OCI-LY1 (cell line): ENCODE measurements at regions not wholly inside any gene's neighbourhood (a gene's known extent, or its start where the extent isn't known, plus 50 kb on each side); places are given as distances from the start of the nearest gene placed in this dataset.

Experiments used
- H2AFZ ChIP-seq: fragments of 200-600 bp; sonication (generic), shearing (Covaris generic); 2 replicates; pipeline ENCODE4 v1.6.0; 2014; ENCODE audit warnings: antibody characterized with exemption, mild to moderate bottlenecking, low read length
- H3F3A ChIP-seq: fragments of 200-600 bp; sonication (generic), shearing (Covaris generic); 2 replicates; pipeline ENCODE4 v1.6.0; 2014; ENCODE audit warnings: mild to moderate bottlenecking, antibody characterized with exemption, low read length, moderate library complexity; ENCODE audit not compliant: insufficient read depth
- H3K27ac ChIP-seq: fragments of 200-600 bp; sonication (generic); 2 replicates; pipeline ENCODE4 v1.5.1; 2014; ENCODE audit warnings: low read length, mixed run types, mild to moderate bottlenecking, low read depth; ENCODE audit not compliant: poor library complexity, severe bottlenecking
- H3K27me3 ChIP-seq: fragments of 200-600 bp; sonication (generic); 2 replicates; pipeline ENCODE4 v1.6.0; 2014; ENCODE audit warnings: antibody characterized with exemption, mild to moderate bottlenecking, low read length, moderate library complexity; ENCODE audit not compliant: insufficient read depth
- H3K36me3 ChIP-seq: fragments of 200-600 bp; sonication (generic); 2 replicates; pipeline ENCODE4 v1.6.1; 2014; ENCODE audit warnings: mild to moderate bottlenecking, antibody characterized with exemption, low read length, moderate library complexity, mixed read lengths; ENCODE audit not compliant: insufficient read depth
- H3K4me1 ChIP-seq: fragments of 200-600 bp; sonication (generic); 2 replicates; pipeline ENCODE4 v1.5.1; 2014; ENCODE audit warnings: mild to moderate bottlenecking, low read length, moderate library complexity; ENCODE audit not compliant: insufficient read depth, severe bottlenecking
- H3K4me2 ChIP-seq: fragments of 200-600 bp; sonication (generic), shearing (Covaris generic); 2 replicates; pipeline ENCODE4 v1.6.1; 2014; ENCODE audit warnings: low read length
- H3K4me3 ChIP-seq: fragments of 200-600 bp; sonication (generic); 2 replicates; pipeline ENCODE4 v1.5.1; 2014; ENCODE audit warnings: low read length, low read depth, mild to moderate bottlenecking, mixed read lengths; ENCODE audit not compliant: poor library complexity, severe bottlenecking
- H3K79me2 ChIP-seq: fragments of 200-600 bp; shearing (Covaris generic); 2 replicates; pipeline ENCODE4 v1.6.1; 2016; ENCODE audit warnings: mixed run types, low read length, mixed read lengths; ENCODE audit not compliant: insufficient read depth
- H3K9ac ChIP-seq: fragments of 200-600 bp; sonication (generic), shearing (Covaris generic); 2 replicates; pipeline ENCODE4 v1.6.1; 2014; ENCODE audit warnings: mild to moderate bottlenecking, low read length, mixed read lengths
- H3K9me2 ChIP-seq: fragments of 200-600 bp; sonication (generic), shearing (Covaris generic); 2 replicates; pipeline ENCODE4 v1.6.1; 2014; ENCODE audit warnings: low read depth, mild to moderate bottlenecking, low read length, mixed read lengths
- H3K9me3 ChIP-seq: fragments of 200-600 bp; shearing (Covaris generic); 2 replicates; pipeline ENCODE4 v1.6.1; 2014; ENCODE audit warnings: low read length, mixed read lengths
- H4K20me1 ChIP-seq: fragments of 200-600 bp; sonication (generic), shearing (Covaris generic); 2 replicates; pipeline ENCODE4 v1.6.0; 2016; ENCODE audit warnings: mild to moderate bottlenecking, low read length; ENCODE audit not compliant: insufficient read depth
- CTCF ChIP-seq: fragments of 200-600 bp; sonication (generic), shearing (Covaris generic); IDR thresholded peaks from 2 replicates; pipeline ENCODE4 v1.5.1; 2017; ENCODE audit warnings: mild to moderate bottlenecking, antibody characterized with exemption, low read length, moderate library complexity, mixed read lengths
- EZH2 ChIP-seq: fragments of 200-600 bp; sonication (generic), shearing (Covaris generic); IDR thresholded peaks from 2 replicates; pipeline ENCODE4 v1.8.0; 2017; ENCODE audit warnings: borderline replicate concordance, mixed run types, mild to moderate bottlenecking, antibody characterized with exemption, low read length, moderate library complexity, mixed read lengths

- no peak overlapping the region for H3K27ac ChIP-seq
- no peaks in the 10 kb centered on the region for H3K9me2 ChIP-seq
- no peaks in the 10 kb centered on the region for H3K27me3 ChIP-seq
- no peak overlapping the region for H3K9ac ChIP-seq
- no peaks in the 10 kb centered on the region for H3F3A ChIP-seq
- H2AFZ ChIP-seq, result no peak overlapping the region
- no peaks in the 10 kb centered on the region for H3K36me3 ChIP-seq
- no peak overlapping the region for H3K4me2 ChIP-seq
- TF ChIP-seq EZH2 (no peak), CTCF (no peak)
- H4K20me1 ChIP-seq, result no peaks in the 10 kb centered on the region
- no peaks in the 10 kb centered on the region for H3K79me2 ChIP-seq
- no peaks in the 10 kb centered on the region for H3K4me1 ChIP-seq
- no peaks in the 10 kb centered on the region for H3K9me3 ChIP-seq
- no peak overlapping the region for H3K4me3 ChIP-seq
Observed at GRCh38 chr4:28259951-28260350, 1399.3 kb downstream of the STIM2 start.

- TF ChIP-seq EZH2 (no peak), CTCF (no peak)
- Histone ChIP-seq H3K4me1 (no peaks in the 10 kb centered on the region), H3K4me2 (no peak overlapping the region)
Observed at GRCh38 chr4:28267166-28267565, 1406.5 kb downstream of the STIM2 start.

GRCh38 chr4:28269426-28269825, 1408.8 kb downstream of the STIM2 start:
- Histone ChIP-seq H3K36me3 (no peaks in the 10 kb centered on the region), H3K4me3 (no peak overlapping the region), H3F3A (no peaks in the 10 kb centered on the region), H4K20me1 (no peaks in the 10 kb centered on the region), H3K9me3 (no peaks in the 10 kb centered on the region), H3K27me3 (no peaks in the 10 kb centered on the region), H3K9ac (no peak overlapping the region), H3K27ac (no peak overlapping the region), H3K79me2 (no peaks in the 10 kb centered on the region), H3K9me2 (no peaks in the 10 kb centered on the region), H2AFZ (no peak overlapping the region), H3K4me2 (no peak overlapping the region), H3K4me1 (no peaks in the 10 kb centered on the region)
- no peak for TF ChIP-seq EZH2
- TF ChIP-seq CTCF, result no peak

More at GRCh38 chr4:28267166-28267565, 1406.5 kb downstream of the STIM2 start:
- Histone ChIP-seq H3K9me2 (no peaks in the 10 kb centered on the region), H3K9me3 (no peaks in the 10 kb centered on the region), H3K36me3 (no peaks in the 10 kb centered on the region), H2AFZ (no peak overlapping the region), H3K27me3 (no peaks in the 10 kb centered on the region), H3K27ac (no peak overlapping the region), H3K79me2 (no peaks in the 10 kb centered on the region), H3K9ac (no peak overlapping the region), H3F3A (no peaks in the 10 kb centered on the region), H4K20me1 (no peaks in the 10 kb centered on the region), H3K4me3 (no peak overlapping the region)
